ENCODE measurements at regions not wholly inside any gene's neighbourhood (a gene's known extent, or its start where the extent isn't known, plus 50 kb on each side); places are given as distances from the start of the nearest gene placed in this dataset.

DNA sequence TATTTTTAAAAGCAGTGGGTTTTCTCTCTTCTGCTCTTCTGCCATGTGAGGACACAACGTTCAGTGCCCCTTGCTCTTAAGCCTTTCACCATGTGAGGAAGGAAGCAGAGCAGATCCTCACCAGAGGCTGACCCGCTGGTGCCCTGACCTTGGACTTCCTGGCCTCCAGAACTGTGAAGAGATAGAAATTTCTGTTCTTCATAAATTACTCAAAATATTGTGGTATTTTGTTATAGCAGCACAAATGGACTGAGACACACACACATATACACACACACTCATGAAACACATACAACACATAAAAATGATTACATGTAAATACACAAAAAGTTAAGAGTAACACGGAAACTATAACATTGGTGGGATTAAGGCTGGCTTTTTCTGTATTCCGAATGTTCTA, 244.8 kb upstream of the NOCT start:
- Histone ChIP-seq H3K27me3 (ENCODE audit: insufficient read depth, insufficient read length) (no peaks in the 10 kb centered on the region), H3K36me3 (ENCODE audit: insufficient read depth, insufficient read length, low read length) (no peaks in the 10 kb centered on the region), H3K4me1 (ENCODE audit: insufficient read depth, insufficient read length) (no peaks in the 10 kb centered on the region), H3K9ac (ENCODE audit: insufficient read length, low read depth) (no peak overlapping the region), H3K9me3 (ENCODE audit: insufficient read depth, low read length) (no peaks in the 10 kb centered on the region), H3K4me3 (ENCODE audit: insufficient read length, low read depth) (no peak overlapping the region)
- no peak for DNase-seq (ENCODE audit: low read depth, low spot score)
- TF ChIP-seq ZNF274 (IDR thresholded peaks at IDR 0.05; ENCODE audit: low read depth, low read length) = no peak
- TF ChIP-seq YY1 (IDR thresholded peaks at IDR 0.05; ENCODE audit: insufficient read depth, insufficient read length) = no peak
- TF ChIP-seq SUZ12 (IDR thresholded peaks at IDR 0.05; ENCODE audit: extremely low read depth, insufficient read depth, insufficient read length) = no peak

GRCh38 chr4:138766332-138766731, 249.2 kb upstream of the NOCT start:
- no peak overlapping the region for H3K4me3 ChIP-seq (ENCODE audit: insufficient read length, low read depth)
- no peak for DNase-seq (ENCODE audit: low read depth, low spot score)
- no peaks in the 10 kb centered on the region for H3K9me3 ChIP-seq (ENCODE audit: insufficient read depth, low read length)
- no peaks in the 10 kb centered on the region for H3K4me1 ChIP-seq (ENCODE audit: insufficient read depth, insufficient read length)
- no peaks in the 10 kb centered on the region for H3K27me3 ChIP-seq (ENCODE audit: insufficient read depth, insufficient read length)
- TF ChIP-seq YY1 (IDR thresholded peaks at IDR 0.05; ENCODE audit: insufficient read depth, insufficient read length) (no peak), SUZ12 (IDR thresholded peaks at IDR 0.05; ENCODE audit: extremely low read depth, insufficient read depth, insufficient read length) (no peak), ZNF274 (IDR thresholded peaks at IDR 0.05; ENCODE audit: low read depth, low read length) (no peak)
- H3K36me3 ChIP-seq (ENCODE audit: insufficient read depth, insufficient read length, low read length) = no peaks in the 10 kb centered on the region
- H3K9ac ChIP-seq (ENCODE audit: insufficient read length, low read depth) = no peak overlapping the region

DNA sequence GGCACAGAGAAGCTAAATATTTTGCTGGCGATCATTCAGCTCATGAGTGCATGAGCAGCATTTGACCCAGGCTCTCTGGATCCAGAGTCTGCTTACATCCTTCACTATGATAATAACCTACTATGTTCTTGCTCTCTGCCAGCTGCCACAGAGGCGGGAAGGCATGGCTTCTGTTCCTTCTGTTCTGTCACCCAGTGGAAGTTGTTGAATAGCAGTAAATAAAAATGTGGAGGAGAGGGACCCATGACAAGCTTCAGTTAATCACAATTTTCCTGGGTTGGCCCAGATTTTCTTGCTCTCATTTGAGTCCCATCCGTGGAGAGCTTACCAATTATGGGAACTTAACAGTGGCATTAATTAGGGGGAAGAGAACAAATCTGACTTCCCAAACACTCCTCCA, 250.1 kb upstream of the NOCT start:
- no peak overlapping the region for H3K4me3 ChIP-seq (ENCODE audit: insufficient read length, low read depth)
- no peaks in the 10 kb centered on the region for H3K36me3 ChIP-seq (ENCODE audit: insufficient read depth, insufficient read length, low read length)
- DNase-seq (ENCODE audit: low read depth, low spot score) = no peak
- no peaks in the 10 kb centered on the region for H3K27me3 ChIP-seq (ENCODE audit: insufficient read depth, insufficient read length)
- H3K4me1 ChIP-seq (ENCODE audit: insufficient read depth, insufficient read length) = no peaks in the 10 kb centered on the region
- H3K9ac ChIP-seq (ENCODE audit: insufficient read length, low read depth) = no peak overlapping the region
- TF ChIP-seq ZNF274 (IDR thresholded peaks at IDR 0.05; ENCODE audit: low read depth, low read length) = no peak
- TF ChIP-seq YY1 (IDR thresholded peaks at IDR 0.05; ENCODE audit: insufficient read depth, insufficient read length) = no peak
- TF ChIP-seq SUZ12 (IDR thresholded peaks at IDR 0.05; ENCODE audit: extremely low read depth, insufficient read depth, insufficient read length) = no peak
- H3K9me3 ChIP-seq (ENCODE audit: insufficient read depth, low read length) = no peaks in the 10 kb centered on the region

- no peaks in the 10 kb centered on the region for H3K36me3 ChIP-seq (ENCODE audit: insufficient read depth, insufficient read length, low read length)
- TF ChIP-seq ZNF274 (IDR thresholded peaks at IDR 0.05; ENCODE audit: low read depth, low read length) (no peak), SUZ12 (IDR thresholded peaks at IDR 0.05; ENCODE audit: extremely low read depth, insufficient read depth, insufficient read length) (no peak), YY1 (IDR thresholded peaks at IDR 0.05; ENCODE audit: insufficient read depth, insufficient read length) (no peak)
- no peak overlapping the region for H3K4me3 ChIP-seq (ENCODE audit: insufficient read length, low read depth)
- H3K9ac ChIP-seq (ENCODE audit: insufficient read length, low read depth) = no peak overlapping the region
- H3K4me1 ChIP-seq (ENCODE audit: insufficient read depth, insufficient read length) = no peaks in the 10 kb centered on the region
- H3K9me3 ChIP-seq (ENCODE audit: insufficient read depth, low read length) = no peaks in the 10 kb centered on the region
- DNase-seq (ENCODE audit: low read depth, low spot score) = no peak
- H3K27me3 ChIP-seq (ENCODE audit: insufficient read depth, insufficient read length) = no peaks in the 10 kb centered on the region
These were observed 253.9 kb upstream of the NOCT start for GRCh38 chr4:138761638-138762220.

DNA sequence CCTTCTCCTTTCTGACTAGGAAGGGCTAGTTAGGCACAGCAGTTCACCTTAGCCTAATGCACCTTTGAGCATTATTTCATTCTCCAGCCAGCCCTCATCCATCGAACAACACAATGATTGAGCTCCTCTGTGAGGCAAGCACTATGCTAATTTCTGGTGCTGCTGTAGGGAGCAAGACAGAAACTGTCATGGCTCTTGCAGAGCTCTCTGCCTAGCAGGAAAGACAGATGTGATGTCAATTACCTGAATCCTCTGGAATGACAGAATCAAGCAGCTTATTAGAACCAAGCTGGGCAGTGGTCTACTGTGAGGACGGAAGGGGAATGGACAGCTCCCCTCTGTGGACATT, 256.1 kb upstream of the NOCT start:
- no peaks in the 10 kb centered on the region for H3K36me3 ChIP-seq (ENCODE audit: insufficient read depth, insufficient read length, low read length)

DNA sequence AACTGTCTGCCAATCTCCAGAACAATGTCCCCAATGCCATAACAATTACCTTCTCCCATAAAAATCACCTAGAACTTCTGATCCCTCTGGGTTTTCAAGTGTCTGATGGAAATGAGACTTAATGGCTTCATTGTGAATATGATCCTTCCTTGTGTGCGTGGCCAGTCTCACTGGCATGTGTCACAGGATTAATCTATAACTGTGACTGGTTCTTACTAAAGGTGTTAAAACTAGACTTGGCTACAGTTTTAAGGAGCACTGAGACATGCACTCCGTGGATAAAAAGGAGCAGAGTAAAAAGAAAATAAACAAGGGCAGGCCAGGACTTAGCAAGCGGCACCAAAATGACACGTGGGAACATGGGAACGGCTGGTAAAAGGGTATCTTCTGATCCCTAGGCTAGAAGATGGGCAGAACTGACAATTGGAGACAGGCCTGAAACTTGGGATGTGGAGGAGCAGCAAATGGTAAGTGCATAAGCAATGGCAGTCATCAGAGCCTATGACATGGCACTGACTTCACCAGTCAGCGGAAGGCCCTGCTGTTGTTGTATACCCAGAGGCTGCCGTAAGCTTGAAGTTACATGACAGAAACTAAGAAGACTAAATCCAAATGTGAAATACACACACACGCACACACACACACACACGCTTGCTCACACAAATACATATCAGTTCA, 256.6 kb upstream of the NOCT start:
- no peaks in the 10 kb centered on the region for H3K27me3 ChIP-seq (ENCODE audit: insufficient read depth, insufficient read length)

More for the DNA sequence above, 256.1 kb upstream of the NOCT start:
- Histone ChIP-seq H3K27me3 (ENCODE audit: insufficient read depth, insufficient read length) (no peaks in the 10 kb centered on the region), H3K4me1 (ENCODE audit: insufficient read depth, insufficient read length) (no peaks in the 10 kb centered on the region), H3K9me3 (ENCODE audit: insufficient read depth, low read length) (no peaks in the 10 kb centered on the region), H3K4me3 (ENCODE audit: insufficient read length, low read depth) (no peak overlapping the region), H3K9ac (ENCODE audit: insufficient read length, low read depth) (no peak overlapping the region)
- TF ChIP-seq ZNF274 (IDR thresholded peaks at IDR 0.05; ENCODE audit: low read depth, low read length) (no peak), YY1 (IDR thresholded peaks at IDR 0.05; ENCODE audit: insufficient read depth, insufficient read length) (no peak), SUZ12 (IDR thresholded peaks at IDR 0.05; ENCODE audit: extremely low read depth, insufficient read depth, insufficient read length) (no peak)
- no peak for DNase-seq (ENCODE audit: low read depth, low spot score)

GRCh38 chr4:138758196-138758595, 257.4 kb upstream of the NOCT start:
- no peaks in the 10 kb centered on the region for H3K36me3 ChIP-seq (ENCODE audit: insufficient read depth, insufficient read length, low read length)
- H3K4me1 ChIP-seq (ENCODE audit: insufficient read depth, insufficient read length) = no peaks in the 10 kb centered on the region
- no peak overlapping the region for H3K4me3 ChIP-seq (ENCODE audit: insufficient read length, low read depth)
- no peaks in the 10 kb centered on the region for H3K9me3 ChIP-seq (ENCODE audit: insufficient read depth, low read length)
- H3K9ac ChIP-seq (ENCODE audit: insufficient read length, low read depth) = no peak overlapping the region
- H3K27me3 ChIP-seq (ENCODE audit: insufficient read depth, insufficient read length) = no peaks in the 10 kb centered on the region
- TF ChIP-seq YY1 (IDR thresholded peaks at IDR 0.05; ENCODE audit: insufficient read depth, insufficient read length) = no peak
- no peak for TF ChIP-seq SUZ12 (IDR thresholded peaks at IDR 0.05; ENCODE audit: extremely low read depth, insufficient read depth, insufficient read length)
- no peak for TF ChIP-seq ZNF274 (IDR thresholded peaks at IDR 0.05; ENCODE audit: low read depth, low read length)
- no peak for DNase-seq (ENCODE audit: low read depth, low spot score)

More for the DNA sequence above, 256.6 kb upstream of the NOCT start:
- no peak for DNase-seq (ENCODE audit: low read depth, low spot score)
- Histone ChIP-seq H3K9me3 (ENCODE audit: insufficient read depth, low read length) (no peaks in the 10 kb centered on the region), H3K9ac (ENCODE audit: insufficient read length, low read depth) (no peak overlapping the region), H3K4me3 (ENCODE audit: insufficient read length, low read depth) (no peak overlapping the region), H3K36me3 (ENCODE audit: insufficient read depth, insufficient read length, low read length) (no peaks in the 10 kb centered on the region), H3K4me1 (ENCODE audit: insufficient read depth, insufficient read length) (no peaks in the 10 kb centered on the region)
- TF ChIP-seq YY1 (IDR thresholded peaks at IDR 0.05; ENCODE audit: insufficient read depth, insufficient read length) (no peak), SUZ12 (IDR thresholded peaks at IDR 0.05; ENCODE audit: extremely low read depth, insufficient read depth, insufficient read length) (no peak), ZNF274 (IDR thresholded peaks at IDR 0.05; ENCODE audit: low read depth, low read length) (no peak)
